Calu3 (cell line): ENCODE measurements at regions not wholly inside any gene's neighbourhood (a gene's known extent, or its start where the extent isn't known, plus 50 kb on each side); places are given as distances from the start of the nearest gene placed in this dataset.

Experiments used
- BruUV-seq: library from RNA; stranded (reverse); fragments of 400-500 nt; replicated peaks from 2 replicates; lab custom pipeline; 2021; lab: Mats Ljungman, UMichigan
- CTCF ChIA-PET: fragments of 300-600 bp; sonication (Branson Sonifier 250); formaldehyde crosslinking; loops from one replicate; lab custom pipeline; 2022; ENCODE audit warnings: antibody characterized with exemption; lab: Charles Lee
- DNase-seq: peaks from one replicate; pipeline ENCODE4 v3.0.0; 2022
- H3K27ac Mint-ChIP-seq: one replicate; pipeline ENCODE4 v1.8.0; 2022; ENCODE audit warnings: mixed read lengths; ENCODE audit not compliant: unreplicated experiment
- H3K27me3 Mint-ChIP-seq: one replicate; pipeline ENCODE4 v1.8.0; 2022; ENCODE audit warnings: mixed read lengths; ENCODE audit not compliant: unreplicated experiment
- H3K36me3 Mint-ChIP-seq: one replicate; pipeline ENCODE4 v1.8.0; 2022; ENCODE audit warnings: mild to moderate bottlenecking, moderate library complexity, mixed read lengths; ENCODE audit not compliant: insufficient read depth, unreplicated experiment
- H3K4me1 Mint-ChIP-seq: one replicate; pipeline ENCODE4 v1.8.0; 2022; ENCODE audit warnings: mild to moderate bottlenecking, low read depth, mixed read lengths; ENCODE audit not compliant: unreplicated experiment
- H3K4me3 Mint-ChIP-seq: one replicate; pipeline ENCODE4 v1.8.0; 2022; ENCODE audit warnings: mild to moderate bottlenecking, low read depth, moderate library complexity, mixed read lengths; ENCODE audit not compliant: unreplicated experiment
- H3K9me3 Mint-ChIP-seq: one replicate; pipeline ENCODE4 v1.8.0; 2022; ENCODE audit warnings: low read depth, mixed read lengths; ENCODE audit not compliant: unreplicated experiment
- CTCF ChIP-seq: fragments of 200-600 bp; IDR thresholded peaks from one replicate; pipeline ENCODE4 v1.8.0; 2022; ENCODE audit warnings: antibody characterized with exemption; ENCODE audit not compliant: unreplicated experiment
- intact Hi-C: fragments of 100-400 bp; cut with micrococcal nuclease; formaldehyde crosslinking; loops from one replicate; pipeline ENCODE4 v1.10.0; 2022; ENCODE audit not compliant: unreplicated experiment

- H3K4me3 Mint-ChIP-seq = no peak overlapping the region
- H3K36me3 Mint-ChIP-seq = no peaks in the 10 kb centered on the region
- no TSS peak for BruUV-seq
- no peak overlapping the region for H3K27ac Mint-ChIP-seq
- no peak for DNase-seq
- peaks cover 17% of the 10 kb centered on the region for H3K27me3 Mint-ChIP-seq
- H3K4me1 Mint-ChIP-seq = no peaks in the 10 kb centered on the region
- CTCF ChIA-PET = no interaction called here
- no peak for TF ChIP-seq CTCF
- H3K9me3 Mint-ChIP-seq = no peaks in the 10 kb centered on the region
- intact Hi-C loops = no loop called here
Measured at GRCh38 chr13:47475441-47475948, 525.6 kb downstream of the SUCLA2 start.

GRCh38 chr13:47474839-47475238, 526.2 kb downstream of the SUCLA2 start:
- Mint-ChIP-seq H3K27me3 (peaks cover 23% of the 10 kb centered on the region), H3K36me3 (no peaks in the 10 kb centered on the region), H3K4me3 (no peak overlapping the region), H3K9me3 (no peaks in the 10 kb centered on the region), H3K4me1 (no peaks in the 10 kb centered on the region), H3K27ac (no peak overlapping the region)
- no peak for TF ChIP-seq CTCF
- CTCF ChIA-PET = interaction anchor here (0.6 kb wide), 1 partner anchor 13 kb away, joined by 3 read pairs; no protein-coding TSS in a partner anchor
- DNase-seq = no peak
- intact Hi-C loops = no loop called here
- BruUV-seq = no TSS peak

GRCh38 chr13:47474326-47474725, 526.7 kb downstream of the SUCLA2 start:
- no peak overlapping the region for H3K4me3 Mint-ChIP-seq
- no peaks in the 10 kb centered on the region for H3K4me1 Mint-ChIP-seq
- intact Hi-C loops = no loop called here
- CTCF ChIA-PET = no interaction called here
- H3K36me3 Mint-ChIP-seq = no peaks in the 10 kb centered on the region
- no peak for TF ChIP-seq CTCF
- no peak overlapping the region for H3K27ac Mint-ChIP-seq
- no peak for DNase-seq
- BruUV-seq = no TSS peak
- peaks cover 24% of the 10 kb centered on the region for H3K27me3 Mint-ChIP-seq
- H3K9me3 Mint-ChIP-seq = no peaks in the 10 kb centered on the region

- intact Hi-C loops = no loop called here
- peaks cover 24% of the 10 kb centered on the region for H3K27me3 Mint-ChIP-seq
- CTCF ChIA-PET = interaction anchor here (0.5 kb wide), 1 partner anchor 335 kb away, joined by 3 read pairs; no protein-coding TSS in a partner anchor
Measured at GRCh38 chr13:47472516-47472915, 528.6 kb downstream of the SUCLA2 start.

More at GRCh38 chr13:47472516-47472915, 528.6 kb downstream of the SUCLA2 start:
- Mint-ChIP-seq H3K4me1 (no peaks in the 10 kb centered on the region), H3K36me3 (no peaks in the 10 kb centered on the region), H3K27ac (no peak overlapping the region), H3K9me3 (no peaks in the 10 kb centered on the region), H3K4me3 (no peak overlapping the region)
- DNase-seq = no peak
- BruUV-seq = no TSS peak
- no peak for TF ChIP-seq CTCF
